ENCODE measurements at regions not wholly inside any gene's neighbourhood (a gene's known extent, or its start where the extent isn't known, plus 50 kb on each side); places are given as distances from the start of the nearest gene placed in this dataset.

DNA sequence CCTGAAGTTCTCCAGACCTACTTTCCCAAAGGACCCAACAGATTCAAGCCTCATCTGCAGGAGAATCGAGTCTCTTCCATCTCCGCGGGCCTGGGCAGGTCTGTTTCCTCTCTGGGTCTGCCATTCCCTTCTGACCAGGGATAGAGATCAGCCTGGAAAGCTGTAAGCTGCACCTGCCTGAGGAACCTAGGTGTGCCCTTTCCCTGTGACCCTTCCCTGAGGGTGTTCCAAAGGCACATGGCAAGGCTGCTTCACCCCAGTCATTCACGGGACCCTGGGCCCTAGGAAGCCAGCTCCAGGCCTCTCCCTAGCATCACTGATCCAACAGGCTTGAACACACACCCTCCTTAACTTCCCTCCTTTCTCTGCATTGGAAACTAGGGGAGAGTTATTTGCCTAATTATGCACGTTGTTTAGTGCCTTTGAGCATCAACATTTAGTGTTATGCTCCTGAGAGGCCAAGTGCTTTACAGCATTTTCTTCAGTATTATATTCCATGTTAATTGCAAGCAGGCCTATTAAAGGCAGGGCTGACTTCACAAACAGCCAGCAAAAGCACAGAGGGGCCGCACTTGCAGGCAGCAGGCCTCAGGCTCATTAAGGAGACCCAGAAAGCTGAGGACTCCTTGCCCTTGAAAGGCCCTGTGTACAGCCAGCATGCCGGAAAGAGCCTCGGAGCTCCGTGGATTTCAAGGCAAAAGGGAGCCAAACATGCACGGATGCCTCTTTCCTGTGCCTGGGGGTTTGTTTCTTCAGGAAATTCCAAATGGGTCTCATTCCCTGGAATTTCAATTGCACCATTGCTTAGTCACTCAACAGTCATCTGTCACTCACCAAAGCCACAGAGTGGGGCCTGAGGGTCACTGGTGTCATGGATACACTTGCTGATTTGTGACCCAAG lies 91.0 kb upstream of the FAM20C start:
- H3K9me3 ChIP-seq (replicated peaks in 1 of 2; ENCODE audit: control insufficient read depth in 1 of 2, insufficient read depth in 1 of 2, low read length in 2 of 2) = peaks cover 0 to 16% of the 10 kb centered on the region in 2 donors
- no peak overlapping the region for H3K9ac ChIP-seq (ENCODE audit: insufficient read depth, low read length, poor library complexity, severe bottlenecking)
- H3K4me2 ChIP-seq (replicated peaks; ENCODE audit: extremely low read depth, low read length, poor library complexity, severe bottlenecking) = no peak overlapping the region
- H4K20me1 ChIP-seq (ENCODE audit: insufficient read depth, low read length) = no peaks in the 10 kb centered on the region
- H3K27me3 ChIP-seq (ENCODE audit: control insufficient read depth in 2 of 2, insufficient read depth in 2 of 2, low read length in 2 of 2) = no peaks in the 10 kb centered on the region
- H3K4me3 ChIP-seq (replicated peaks in 1 of 3; ENCODE audit: low read depth in 2 of 3, low read length in 3 of 3) = peak overlapping the region in 1 of 3 experiments; percentile 8
- TF ChIP-seq, protein P1, sequence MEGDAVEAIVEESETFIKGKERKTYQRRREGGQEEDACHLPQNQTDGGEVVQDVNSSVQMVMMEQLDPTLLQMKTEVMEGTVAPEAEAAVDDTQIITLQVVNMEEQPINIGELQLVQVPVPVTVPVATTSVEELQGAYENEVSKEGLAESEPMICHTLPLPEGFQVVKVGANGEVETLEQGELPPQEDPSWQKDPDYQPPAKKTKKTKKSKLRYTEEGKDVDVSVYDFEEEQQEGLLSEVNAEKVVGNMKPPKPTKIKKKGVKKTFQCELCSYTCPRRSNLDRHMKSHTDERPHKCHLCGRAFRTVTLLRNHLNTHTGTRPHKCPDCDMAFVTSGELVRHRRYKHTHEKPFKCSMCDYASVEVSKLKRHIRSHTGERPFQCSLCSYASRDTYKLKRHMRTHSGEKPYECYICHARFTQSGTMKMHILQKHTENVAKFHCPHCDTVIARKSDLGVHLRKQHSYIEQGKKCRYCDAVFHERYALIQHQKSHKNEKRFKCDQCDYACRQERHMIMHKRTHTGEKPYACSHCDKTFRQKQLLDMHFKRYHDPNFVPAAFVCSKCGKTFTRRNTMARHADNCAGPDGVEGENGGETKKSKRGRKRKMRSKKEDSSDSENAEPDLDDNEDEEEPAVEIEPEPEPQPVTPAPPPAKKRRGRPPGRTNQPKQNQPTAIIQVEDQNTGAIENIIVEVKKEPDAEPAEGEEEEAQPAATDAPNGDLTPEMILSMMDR (IDR thresholded peaks at IDR 0.05) = no peak
- WGBS (ENCODE audit: insufficient coverage) = 96% methylated on average over 7 of the region's 10 CpGs
- Mint-ChIP-seq H3K9me3 (peaks cover 6 to 38% (median 19%) of the 10 kb centered on the region in 7 donors), H3K27ac (peak overlapping the region in 6 of 7 donors; percentile 39 to 93 (median 84)), H3K27me3 (ENCODE audit: low read depth in 3 of 3) (peaks cover 0 to 3% (median under 1%) of the 10 kb centered on the region in 3 donors), H3K4me3 (no peak overlapping the region), H3K4me1 (peaks cover 40% of the 10 kb centered on the region), H3K36me3 (peaks cover 0 to 6% of the 10 kb centered on the region in 2 donors)
- H3K36me3 ChIP-seq (replicated peaks in 1 of 2; ENCODE audit: control insufficient read depth in 1 of 2, insufficient read depth in 2 of 2, low read length in 2 of 2) = no peaks in the 10 kb centered on the region
- no peaks in the 10 kb centered on the region for H3K79me2 ChIP-seq (ENCODE audit: insufficient read depth, low read length)
- intact Hi-C loops (cut with micrococcal nuclease) = no loop called here
- peak in 1 of 3 donors; percentile 59 for DNase-seq
- H3K4me1 ChIP-seq (ENCODE audit: control insufficient read depth in 1 of 2, insufficient read depth in 2 of 2, low read length in 2 of 2) = peaks cover 18 to 37% of the 10 kb centered on the region in 2 donors
- H2AFZ ChIP-seq (ENCODE audit: insufficient read depth, low read depth, low read length, poor library complexity, severe bottlenecking) = no peak overlapping the region
- H3K27ac ChIP-seq (ENCODE audit: low read depth in 1 of 2, low read length in 2 of 2) = peak overlapping the region; percentile 63 to 77

DNA sequence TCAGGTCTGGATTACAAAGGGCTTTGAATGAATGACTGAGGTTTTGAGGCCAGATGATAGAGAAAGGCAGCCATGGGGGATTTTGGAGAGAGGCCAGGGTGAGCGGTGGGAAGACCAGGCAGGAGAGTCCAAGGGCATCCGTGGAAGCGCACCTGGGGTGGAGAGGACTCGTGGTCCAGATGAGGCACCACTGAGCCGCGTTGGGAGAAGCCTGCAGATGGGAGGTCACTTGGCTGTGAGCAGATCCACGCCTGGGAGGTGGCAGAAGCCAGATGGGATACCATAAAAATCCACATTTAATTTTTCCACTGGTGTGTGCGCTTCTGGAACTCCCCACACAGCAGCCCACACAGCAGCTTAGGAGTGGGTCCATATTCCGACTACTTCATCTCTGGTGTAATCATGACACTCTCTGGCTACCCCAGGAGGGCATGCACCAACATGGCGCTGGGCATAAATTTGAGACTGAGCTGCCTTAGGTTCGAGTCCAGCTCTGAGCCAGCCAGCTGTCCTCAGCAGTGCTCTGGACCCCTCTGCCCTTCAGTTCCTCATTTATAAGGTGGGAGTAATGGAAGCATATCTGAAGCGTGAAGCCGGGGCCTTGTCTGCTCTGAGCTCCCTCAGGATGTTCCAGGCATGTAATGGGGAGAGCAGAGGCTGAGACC lies 90.2 kb upstream of the FAM20C start:
- intact Hi-C loops (cut with micrococcal nuclease) = no loop called here
- WGBS (ENCODE audit: insufficient coverage) = 93% methylated on average over 12 of the region's 13 CpGs
- H2AFZ ChIP-seq (ENCODE audit: insufficient read depth, low read depth, low read length, poor library complexity, severe bottlenecking) = no peak overlapping the region
- H3K4me1 ChIP-seq (ENCODE audit: control insufficient read depth in 1 of 2, insufficient read depth in 2 of 2, low read length in 2 of 2) = peaks cover 18 to 37% of the 10 kb centered on the region in 2 donors
- peaks cover 0 to 4% (median 3%) of the 10 kb centered on the region in 3 donors for H3K27me3 Mint-ChIP-seq (ENCODE audit: low read depth in 3 of 3)
- peak overlapping the region; percentile 63 to 77 for H3K27ac ChIP-seq (ENCODE audit: low read depth in 1 of 2, low read length in 2 of 2)
- H3K9ac ChIP-seq (ENCODE audit: insufficient read depth, low read length, poor library complexity, severe bottlenecking) = no peak overlapping the region
- peak overlapping the region; percentile 6 to 93 (median 83) for H3K27ac Mint-ChIP-seq
- H3K9me3 Mint-ChIP-seq = peaks cover 6 to 35% (median 19%) of the 10 kb centered on the region in 7 donors
- TF ChIP-seq, protein P1 (IDR thresholded peaks at IDR 0.05) = no peak
- no peaks in the 10 kb centered on the region for H4K20me1 ChIP-seq (ENCODE audit: insufficient read depth, low read length)
- peaks cover 0 to 16% of the 10 kb centered on the region in 2 donors for H3K9me3 ChIP-seq (replicated peaks in 1 of 2; ENCODE audit: control insufficient read depth in 1 of 2, insufficient read depth in 1 of 2, low read length in 2 of 2)
- peaks cover 0 to 6% of the 10 kb centered on the region in 2 donors for H3K36me3 Mint-ChIP-seq
- peaks cover 43% of the 10 kb centered on the region for H3K4me1 Mint-ChIP-seq
- DNase-seq = no peak
- no peaks in the 10 kb centered on the region for H3K79me2 ChIP-seq (ENCODE audit: insufficient read depth, low read length)
- H3K36me3 ChIP-seq (replicated peaks in 1 of 2; ENCODE audit: control insufficient read depth in 1 of 2, insufficient read depth in 2 of 2, low read length in 2 of 2) = no peaks in the 10 kb centered on the region
- no peak overlapping the region for H3K4me3 Mint-ChIP-seq
- no peaks in the 10 kb centered on the region for H3K27me3 ChIP-seq (ENCODE audit: control insufficient read depth in 2 of 2, insufficient read depth in 2 of 2, low read length in 2 of 2)
- peak overlapping the region in 1 of 3 experiments; percentile 8 for H3K4me3 ChIP-seq (replicated peaks in 1 of 3; ENCODE audit: low read depth in 2 of 3, low read length in 3 of 3)
- H3K4me2 ChIP-seq (replicated peaks; ENCODE audit: extremely low read depth, low read length, poor library complexity, severe bottlenecking) = no peak overlapping the region

All from CD14-positive monocyte (primary cell).